Activated naive CD4-positive, alpha-beta T cell treated with anti-CD3 and anti-CD28 coated beads for 36 hours (primary cell): ENCODE measurements at regions not wholly inside any gene's neighbourhood (a gene's known extent, or its start where the extent isn't known, plus 50 kb on each side); places are given as distances from the start of the nearest gene placed in this dataset.

Experiments used
- CTCF ChIA-PET: fragments of 350-600 bp; sonication (Branson Sonifier 250); formaldehyde crosslinking; loops from one replicate; lab custom pipeline; 2021; ENCODE audit warnings: antibody characterized with exemption; lab: Charles Lee
- DNase-seq: peaks from one replicate; pipeline ENCODE4 v3.0.0-alpha.2; 2020
- H3K27ac Mint-ChIP-seq: one replicate; pipeline ENCODE4 v1.8.0; 2021; ENCODE audit warnings: mild to moderate bottlenecking, mixed read lengths
- H3K27me3 Mint-ChIP-seq: one replicate; pipeline ENCODE4 v1.8.0; 2021; ENCODE audit warnings: low read depth, mixed read lengths
- H3K36me3 Mint-ChIP-seq: one replicate; pipeline ENCODE4 v1.8.0; 2021; ENCODE audit warnings: low read depth, mixed read lengths
- H3K4me1 Mint-ChIP-seq: one replicate; pipeline ENCODE4 v1.8.0; 2021; ENCODE audit warnings: low read depth, mixed read lengths
- H3K4me3 Mint-ChIP-seq: one replicate; pipeline ENCODE4 v1.8.0; 2021; ENCODE audit warnings: mild to moderate bottlenecking, moderate library complexity, mixed read lengths
- H3K9me3 Mint-ChIP-seq: one replicate; pipeline ENCODE4 v1.8.0; 2021; ENCODE audit warnings: mixed read lengths
- intact Hi-C: fragments of 100-400 bp; cut with micrococcal nuclease; formaldehyde crosslinking; loops from one replicate; pipeline ENCODE4 v1.15.1; 2023

DNA sequence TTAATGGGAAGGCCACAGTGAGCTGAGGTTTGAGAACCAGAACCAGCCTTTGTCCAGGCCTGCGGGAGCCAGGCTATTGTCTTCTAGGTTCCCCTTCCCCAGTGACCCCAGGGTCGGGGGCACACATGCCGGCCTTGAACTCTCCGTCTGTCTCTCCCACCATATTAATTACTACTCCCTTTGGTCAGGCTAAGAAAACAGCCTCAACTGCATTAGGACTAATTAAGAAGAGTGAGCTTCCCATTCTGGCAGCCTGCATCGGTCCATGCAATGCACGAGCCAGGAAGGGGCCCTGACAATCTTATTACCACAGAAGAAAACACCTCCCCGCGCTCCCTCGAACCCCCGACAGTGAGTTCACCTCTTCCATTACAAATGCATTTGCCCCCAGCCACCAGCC, 380.2 kb upstream of the ZFHX3 start:
- Mint-ChIP-seq H3K27me3 (no peaks in the 10 kb centered on the region), H3K4me1 (no peaks in the 10 kb centered on the region), H3K9me3 (no peaks in the 10 kb centered on the region), H3K36me3 (no peaks in the 10 kb centered on the region), H3K4me3 (no peak overlapping the region), H3K27ac (no peak overlapping the region)
- CTCF ChIA-PET: no interaction called here
- intact Hi-C loops: no loop called here
- DNase-seq: no peak

DNA sequence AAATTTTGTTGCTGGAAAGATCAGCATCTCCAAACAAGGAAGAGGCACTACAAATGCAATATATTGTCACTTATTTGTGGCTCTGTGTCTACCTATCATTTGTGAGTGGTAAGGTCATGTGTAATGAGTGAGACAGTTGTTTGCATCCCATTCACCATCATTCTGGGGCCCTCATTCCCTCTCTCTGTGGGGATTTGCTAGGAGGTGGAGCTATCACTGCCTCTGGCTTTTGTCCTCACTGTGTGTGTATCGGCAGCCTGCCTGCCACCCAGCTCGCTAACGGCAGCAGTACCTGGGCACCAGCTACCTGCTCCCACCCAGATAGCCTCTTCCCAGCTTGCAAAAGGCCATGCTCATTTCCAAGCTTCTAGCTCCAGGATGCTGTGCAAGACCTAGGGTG, 379.2 kb upstream of the ZFHX3 start:
- H3K27ac Mint-ChIP-seq: no peak overlapping the region
- no peak overlapping the region for H3K4me3 Mint-ChIP-seq
- no peak for DNase-seq
- CTCF ChIA-PET: no interaction called here
- H3K4me1 Mint-ChIP-seq: no peaks in the 10 kb centered on the region
- no peaks in the 10 kb centered on the region for H3K9me3 Mint-ChIP-seq
- no peaks in the 10 kb centered on the region for H3K27me3 Mint-ChIP-seq
- intact Hi-C loops: no loop called here
- H3K36me3 Mint-ChIP-seq: no peaks in the 10 kb centered on the region

DNA sequence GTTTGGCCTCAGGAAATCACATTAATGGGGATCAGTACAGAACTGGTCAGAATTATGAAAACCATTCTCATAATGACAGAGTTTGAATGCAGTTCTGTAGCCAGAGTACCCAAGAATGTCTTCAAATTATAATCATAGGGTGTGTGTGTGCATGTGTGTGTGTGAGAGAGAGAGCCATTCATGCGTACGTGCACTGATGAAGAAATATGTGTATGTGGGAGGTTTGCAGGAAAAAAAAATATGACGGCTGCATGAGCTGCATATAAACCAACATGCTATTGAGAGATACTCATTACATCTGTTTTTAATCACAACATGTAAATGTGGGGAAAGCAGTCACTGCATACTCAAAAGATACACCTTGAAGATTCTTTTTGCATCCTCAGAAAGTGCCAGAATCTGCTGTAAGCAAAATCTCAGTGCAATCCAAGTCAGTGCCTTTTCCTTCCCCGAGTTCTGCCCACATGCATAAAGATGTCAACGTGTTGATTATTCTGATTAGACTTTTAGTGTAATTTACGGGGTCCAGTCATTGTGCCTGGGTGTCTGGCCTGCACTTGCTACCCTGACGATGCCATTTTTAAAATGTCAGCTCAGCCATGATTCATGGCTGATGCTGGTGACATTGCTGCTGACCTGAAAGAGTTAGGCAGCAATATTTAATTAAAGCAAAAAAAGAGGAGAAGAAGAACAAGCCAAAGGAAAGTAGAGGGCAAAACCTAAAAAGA, 378.7 kb upstream of the ZFHX3 start:
- DNase-seq: no peak
- H3K4me1 Mint-ChIP-seq: no peaks in the 10 kb centered on the region

DNA sequence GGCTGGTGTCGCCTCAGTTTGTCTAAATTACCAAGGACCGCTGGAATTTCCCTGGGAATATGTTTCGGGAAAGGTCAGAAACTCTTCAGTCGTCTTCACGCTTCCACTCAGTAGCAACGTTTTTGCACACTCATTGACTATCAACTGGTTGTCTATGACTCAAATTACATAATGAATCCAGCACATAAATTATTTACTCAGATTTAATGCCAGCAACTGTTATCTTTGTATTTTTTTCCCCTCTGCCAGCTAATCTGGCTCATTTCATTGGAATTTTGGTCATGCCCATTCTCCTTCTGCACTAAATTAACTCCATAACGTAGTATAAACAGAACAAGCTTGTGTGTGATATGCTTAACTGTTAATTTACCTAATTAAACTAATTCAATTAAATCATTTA, 372.7 kb upstream of the ZFHX3 start:
- no peak overlapping the region for H3K27ac Mint-ChIP-seq
- H3K4me1 Mint-ChIP-seq: no peaks in the 10 kb centered on the region
- no peaks in the 10 kb centered on the region for H3K36me3 Mint-ChIP-seq
- intact Hi-C loops: no loop called here
- H3K4me3 Mint-ChIP-seq: no peak overlapping the region
- DNase-seq: no peak
- CTCF ChIA-PET: no interaction called here
- H3K9me3 Mint-ChIP-seq: peaks cover 3% of the 10 kb centered on the region
- no peaks in the 10 kb centered on the region for H3K27me3 Mint-ChIP-seq

More for the DNA sequence above, 378.7 kb upstream of the ZFHX3 start:
- Mint-ChIP-seq H3K27me3 (no peaks in the 10 kb centered on the region), H3K9me3 (no peaks in the 10 kb centered on the region), H3K27ac (no peak overlapping the region), H3K4me3 (no peak overlapping the region), H3K36me3 (no peaks in the 10 kb centered on the region)
- intact Hi-C loops: no loop called here
- CTCF ChIA-PET: no interaction called here

DNA sequence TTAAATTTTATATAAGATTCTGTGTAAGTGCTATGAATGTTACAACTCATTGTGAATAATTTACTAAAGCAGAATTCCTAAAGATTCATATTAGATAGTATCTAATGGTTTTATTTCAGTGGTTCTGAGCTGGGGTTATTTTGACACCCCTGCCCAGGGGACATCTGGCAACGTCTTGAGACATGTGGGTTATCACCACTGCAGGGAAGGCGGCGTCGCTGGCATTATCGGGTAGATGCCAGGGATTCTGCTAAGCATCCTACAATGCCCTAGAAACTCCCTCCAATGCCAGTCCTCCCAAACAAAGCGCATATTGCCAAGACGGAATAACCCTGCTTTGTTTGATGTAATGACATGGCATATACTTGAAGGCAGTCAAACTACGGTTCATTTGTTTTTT, 372.3 kb upstream of the ZFHX3 start:
- Mint-ChIP-seq H3K4me1 (no peaks in the 10 kb centered on the region), H3K4me3 (no peak overlapping the region), H3K9me3 (peaks cover 3% of the 10 kb centered on the region), H3K27ac (no peak overlapping the region), H3K27me3 (no peaks in the 10 kb centered on the region), H3K36me3 (no peaks in the 10 kb centered on the region)
- intact Hi-C loops: no loop called here
- no peak for DNase-seq
- CTCF ChIA-PET: no interaction called here

DNA sequence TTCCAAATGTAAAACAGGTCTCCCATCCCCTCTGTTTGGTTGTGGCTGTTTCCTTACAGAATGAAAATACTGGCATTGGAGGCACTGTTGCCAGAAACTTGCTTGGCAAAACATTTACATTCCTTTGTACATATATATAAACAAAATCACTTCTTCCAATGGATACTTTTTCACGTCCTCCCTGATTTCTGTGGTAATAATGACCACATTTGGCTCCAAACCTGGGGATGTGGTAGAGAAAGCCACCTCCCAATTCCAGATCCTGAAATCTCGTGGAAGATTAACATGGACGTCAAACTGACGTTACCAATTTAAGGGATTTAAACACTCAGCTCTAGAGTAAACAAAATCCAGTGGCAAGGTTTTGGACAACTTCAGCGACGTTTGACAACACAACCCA, 370.8 kb upstream of the ZFHX3 start:
- no peaks in the 10 kb centered on the region for H3K27me3 Mint-ChIP-seq
- CTCF ChIA-PET: no interaction called here
- DNase-seq: no peak
- no peak overlapping the region for H3K27ac Mint-ChIP-seq
- intact Hi-C loops: no loop called here
- no peaks in the 10 kb centered on the region for H3K4me1 Mint-ChIP-seq
- H3K9me3 Mint-ChIP-seq: peaks cover 3% of the 10 kb centered on the region
- no peaks in the 10 kb centered on the region for H3K36me3 Mint-ChIP-seq
- no peak overlapping the region for H3K4me3 Mint-ChIP-seq

DNA sequence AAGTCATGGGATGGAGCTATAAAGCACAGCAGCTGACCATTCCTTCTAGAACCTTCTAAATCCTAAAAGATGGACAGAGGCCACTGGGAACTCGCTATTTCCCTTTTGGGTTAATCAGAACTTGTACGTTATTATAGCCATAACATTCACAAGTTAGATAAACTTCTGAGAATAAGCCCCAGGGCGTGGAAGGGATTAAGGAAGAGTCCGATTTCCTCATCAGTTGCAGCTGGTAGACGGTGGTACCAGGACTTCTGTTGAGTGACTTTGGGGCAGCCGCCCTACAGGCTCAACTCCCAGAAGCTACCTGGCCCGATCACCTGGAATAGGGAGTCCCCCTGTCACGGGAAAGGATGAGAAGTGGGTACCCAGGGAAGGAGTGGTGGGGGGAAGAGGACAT, 370.1 kb upstream of the ZFHX3 start:
- no peaks in the 10 kb centered on the region for H3K36me3 Mint-ChIP-seq

DNA sequence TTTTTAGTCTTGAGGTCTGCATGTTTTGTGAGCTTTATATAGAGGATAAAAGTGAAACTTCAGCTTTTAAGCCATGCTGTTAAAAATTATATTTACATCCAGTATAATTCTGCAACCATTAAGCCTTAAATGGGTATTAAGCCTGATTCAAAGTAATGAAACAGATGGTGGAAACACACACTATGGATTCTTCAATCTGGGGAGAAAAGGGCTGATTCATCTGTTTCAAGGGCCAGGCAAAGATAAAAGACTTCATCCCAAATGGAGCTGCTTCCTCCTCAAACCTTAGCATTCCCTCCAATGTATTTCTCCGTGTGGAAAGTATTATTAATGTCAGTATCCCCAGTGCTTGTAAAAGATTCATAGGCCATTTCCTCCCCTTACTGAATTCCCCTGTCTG, 367.4 kb upstream of the ZFHX3 start:
- Mint-ChIP-seq H3K4me3 (no peak overlapping the region), H3K27me3 (no peaks in the 10 kb centered on the region), H3K36me3 (no peaks in the 10 kb centered on the region), H3K9me3 (peaks cover 5% of the 10 kb centered on the region), H3K27ac (no peak overlapping the region), H3K4me1 (no peaks in the 10 kb centered on the region)
- DNase-seq: no peak
- intact Hi-C loops: no loop called here
- CTCF ChIA-PET: interaction anchor here (0.6 kb wide), 1 partner anchor 38 kb away, joined by 3 read pairs; no protein-coding TSS in a partner anchor

More for the DNA sequence above, 370.1 kb upstream of the ZFHX3 start:
- intact Hi-C loops: no loop called here
- H3K4me1 Mint-ChIP-seq: no peaks in the 10 kb centered on the region
- CTCF ChIA-PET: no interaction called here
- no peak for DNase-seq
- no peak overlapping the region for H3K27ac Mint-ChIP-seq
- H3K9me3 Mint-ChIP-seq: peaks cover 5% of the 10 kb centered on the region
- H3K4me3 Mint-ChIP-seq: no peak overlapping the region
- no peaks in the 10 kb centered on the region for H3K27me3 Mint-ChIP-seq

DNA sequence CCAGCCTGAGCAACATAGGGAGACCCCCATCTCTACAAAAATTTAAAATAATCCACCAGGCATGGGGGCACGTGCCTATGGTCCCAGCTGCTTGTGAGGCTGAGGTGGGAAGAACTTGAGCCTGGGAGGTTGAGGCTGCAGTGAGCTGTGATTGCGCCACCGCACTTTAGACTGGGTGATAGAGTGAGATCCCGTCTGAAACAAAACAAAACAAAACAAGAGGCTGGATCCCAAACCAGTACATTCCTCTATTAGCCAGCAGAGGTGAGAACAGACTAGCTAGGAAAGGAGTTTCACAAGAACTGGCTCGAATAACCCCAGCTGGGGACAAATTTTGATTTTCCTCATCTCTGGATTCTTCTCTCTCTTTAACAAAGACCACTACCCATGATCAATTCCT, 366.7 kb upstream of the ZFHX3 start:
- Mint-ChIP-seq H3K27ac (no peak overlapping the region), H3K4me3 (no peak overlapping the region), H3K36me3 (no peaks in the 10 kb centered on the region), H3K9me3 (peaks cover 5% of the 10 kb centered on the region), H3K27me3 (no peaks in the 10 kb centered on the region), H3K4me1 (no peaks in the 10 kb centered on the region)
- no peak for DNase-seq
- intact Hi-C loops: no loop called here
- CTCF ChIA-PET: no interaction called here

DNA sequence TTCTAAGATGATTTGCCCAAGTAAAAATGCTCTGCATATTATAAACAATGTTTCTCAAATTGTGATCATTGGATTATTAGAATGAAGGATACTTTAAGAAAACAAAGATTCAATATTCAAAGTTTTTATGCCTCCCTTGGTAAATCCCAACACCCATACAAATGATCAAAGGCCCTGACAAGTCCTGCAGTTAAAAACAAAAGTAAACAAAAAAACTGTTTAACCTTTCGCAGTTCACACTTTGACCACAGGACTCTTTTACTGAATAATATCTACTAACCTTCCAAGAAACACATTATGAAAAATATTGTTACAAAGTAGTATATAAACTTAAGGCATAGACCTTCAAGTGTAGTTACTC, 365.9 kb upstream of the ZFHX3 start:
- Mint-ChIP-seq H3K9me3 (peaks cover 5% of the 10 kb centered on the region), H3K27ac (no peak overlapping the region), H3K4me3 (no peak overlapping the region), H3K27me3 (no peaks in the 10 kb centered on the region), H3K4me1 (no peaks in the 10 kb centered on the region), H3K36me3 (no peaks in the 10 kb centered on the region)
- intact Hi-C loops: no loop called here
- CTCF ChIA-PET: no interaction called here
- no peak for DNase-seq

DNA sequence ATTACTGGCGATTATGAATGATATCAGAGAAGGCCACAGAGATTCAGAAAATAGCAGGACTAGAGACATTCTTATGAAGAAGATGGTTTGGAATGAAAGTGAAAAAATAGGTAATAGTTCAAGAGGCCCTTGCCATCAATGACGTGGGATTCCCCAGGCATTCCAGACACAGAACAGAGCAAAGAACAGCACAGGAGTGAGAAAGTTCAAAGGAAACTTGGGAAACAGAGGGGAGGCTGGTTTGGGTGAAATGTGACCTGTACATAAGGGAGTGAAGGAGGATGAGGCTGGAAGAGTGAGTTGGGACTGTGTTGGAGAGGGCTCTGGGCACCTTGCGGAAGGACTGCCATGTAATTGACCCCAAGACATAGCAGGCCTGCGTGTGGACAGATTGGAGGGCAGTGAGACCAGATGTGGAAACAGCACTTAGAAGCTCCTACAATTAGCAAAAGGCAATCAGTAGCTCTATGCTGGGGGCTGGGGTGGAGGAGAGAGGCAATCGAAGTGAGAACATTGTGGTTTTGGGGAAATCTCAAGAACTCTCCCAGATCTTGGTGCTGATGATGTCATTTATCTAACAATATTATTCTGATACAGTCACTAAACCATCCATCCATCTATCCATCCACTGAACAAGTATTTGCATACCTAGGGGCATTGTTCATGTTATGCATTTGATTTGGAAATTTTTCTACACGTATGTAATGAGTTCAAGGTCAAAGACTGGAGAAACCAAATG, 365.3 kb upstream of the ZFHX3 start:
- no peak for DNase-seq
- H3K9me3 Mint-ChIP-seq: peaks cover 5% of the 10 kb centered on the region
- CTCF ChIA-PET: no interaction called here
- H3K27ac Mint-ChIP-seq: no peak overlapping the region
- H3K4me3 Mint-ChIP-seq: no peak overlapping the region
- H3K36me3 Mint-ChIP-seq: no peaks in the 10 kb centered on the region
- H3K4me1 Mint-ChIP-seq: no peaks in the 10 kb centered on the region
- intact Hi-C loops: no loop called here
- no peaks in the 10 kb centered on the region for H3K27me3 Mint-ChIP-seq

DNA sequence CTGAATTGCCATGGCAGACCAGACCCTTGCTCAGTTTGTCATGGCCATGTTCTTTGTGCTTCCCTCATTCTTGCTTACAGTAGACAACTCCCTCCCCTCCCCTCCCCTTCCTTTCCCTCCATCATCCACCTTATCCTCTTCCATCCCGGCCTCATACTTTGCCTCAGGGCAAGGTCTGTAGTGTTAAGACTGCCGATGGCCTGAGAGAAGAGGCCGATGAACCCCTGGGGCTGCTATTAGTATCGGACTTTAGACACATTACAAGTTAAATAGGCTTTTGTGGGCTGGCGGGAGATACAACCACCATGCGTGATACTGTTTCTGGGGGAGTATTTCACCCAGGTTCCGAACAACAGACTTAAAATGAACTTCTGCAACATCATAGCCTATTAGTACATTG, 364.5 kb upstream of the ZFHX3 start:
- intact Hi-C loops: no loop called here
- Mint-ChIP-seq H3K9me3 (peaks cover 5% of the 10 kb centered on the region), H3K36me3 (no peaks in the 10 kb centered on the region), H3K27ac (no peak overlapping the region), H3K4me3 (no peak overlapping the region), H3K4me1 (no peaks in the 10 kb centered on the region), H3K27me3 (no peaks in the 10 kb centered on the region)
- DNase-seq: no peak
- CTCF ChIA-PET: no interaction called here

DNA sequence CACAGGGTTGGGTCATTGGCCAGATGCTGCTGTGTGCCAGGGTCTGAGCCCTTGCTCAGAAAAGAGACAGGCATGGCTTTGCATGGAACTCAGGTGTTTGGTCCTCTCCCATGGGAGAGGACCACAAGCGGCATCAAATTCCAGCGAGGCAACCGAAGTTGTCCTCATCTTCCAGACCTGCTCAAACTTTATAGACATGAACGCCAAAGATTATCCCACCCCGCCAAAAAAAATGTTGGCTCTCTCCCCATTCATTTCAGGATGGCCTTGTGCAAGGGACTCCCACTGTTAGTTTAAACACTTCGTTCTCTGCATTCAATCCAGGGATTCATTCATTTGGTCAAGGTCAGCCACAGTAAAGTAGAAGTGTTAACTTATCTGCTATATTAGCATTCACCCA, 360.8 kb upstream of the ZFHX3 start:
- H3K27me3 Mint-ChIP-seq: no peaks in the 10 kb centered on the region
- H3K4me3 Mint-ChIP-seq: no peak overlapping the region
- H3K9me3 Mint-ChIP-seq: peaks cover 3% of the 10 kb centered on the region
- H3K36me3 Mint-ChIP-seq: no peaks in the 10 kb centered on the region
- intact Hi-C loops: no loop called here
- DNase-seq: no peak
- no peak overlapping the region for H3K27ac Mint-ChIP-seq
- CTCF ChIA-PET: no interaction called here
- no peaks in the 10 kb centered on the region for H3K4me1 Mint-ChIP-seq
